Ovary (tissue), 3 donors: ENCODE measurements at regions not wholly inside any gene's neighbourhood (a gene's known extent, or its start where the extent isn't known, plus 50 kb on each side); places are given as distances from the start of the nearest gene placed in this dataset.

Source experiments
- CTCF ChIP-seq, 3 donors: fragments of 450-650 bp in 2 of 3; fragments of 200-600 bp in 1 of 3; IDR thresholded peaks; one replicate each; pipeline versions ENCODE4 v1.5.1 to v1.8.0; 2016 to 2022; ENCODE audit warnings: antibody characterized with exemption in 3 of 3, mild to moderate bottlenecking in 1 of 3
- EP300 ChIP-seq: sonication (generic); formaldehyde crosslinking; IDR thresholded peaks from one replicate; pipeline ENCODE4 v1.6.1; 2017; ENCODE audit warnings: antibody characterized with exemption
- POLR2A ChIP-seq: fragments of 450-650 bp; IDR thresholded peaks from one replicate; pipeline ENCODE4 v1.6.1; 2017; ENCODE audit warnings: antibody characterized with exemption, mild to moderate bottlenecking, moderate library complexity
- donor health status: DM: no; HTN: no; CAD: no.

GRCh38 chr16:64450177-64450576 is 671.7 kb downstream of the CDH11 start:
- no peak for TF ChIP-seq POLR2A
- no peak for TF ChIP-seq CTCF (IDR thresholded peaks at IDR 0.05)
- no peak for TF ChIP-seq EP300
